DOHH2 (cell line): ENCODE measurements at regions not wholly inside any gene's neighbourhood (a gene's known extent, or its start where the extent isn't known, plus 50 kb on each side); places are given as distances from the start of the nearest gene placed in this dataset.
"Not testable (repeated sequence)": the region's sequence is repeated elsewhere in the genome, so short reads cannot be mapped to it uniquely, and the experiment has no call there.

Source experiments
- H3F3A ChIP-seq: fragments of 200-600 bp; sonication (generic), shearing (Covaris generic); 2 replicates; pipeline ENCODE4 v1.6.0; 2016; ENCODE audit warnings: antibody characterized with exemption, mild to moderate bottlenecking; ENCODE audit not compliant: control insufficient read depth, insufficient read depth
- H3K27ac ChIP-seq: fragments of 200-600 bp; sonication (generic); 2 replicates; pipeline ENCODE4 v1.5.1; 2014; ENCODE audit warnings: low read depth, mild to moderate bottlenecking, low read length, moderate library complexity
- H3K27me3 ChIP-seq: fragments of 200-600 bp; sonication (generic); 2 replicates; pipeline ENCODE4 v1.6.1; 2014; ENCODE audit warnings: mild to moderate bottlenecking, low read length, mixed read lengths; ENCODE audit not compliant: control insufficient read depth
- H3K36me3 ChIP-seq: fragments of 200-600 bp; sonication (generic); 2 replicates; pipeline ENCODE4 v1.6.1; 2014; ENCODE audit warnings: mild to moderate bottlenecking, low read length, moderate library complexity, mixed read lengths; ENCODE audit not compliant: control insufficient read depth
- H3K4me1 ChIP-seq: fragments of 200-600 bp; sonication (generic); 2 replicates; pipeline ENCODE4 v1.6.1; 2014; ENCODE audit warnings: mild to moderate bottlenecking, low read length, mixed read lengths; ENCODE audit not compliant: control insufficient read depth
- H3K4me2 ChIP-seq: fragments of 200-600 bp; sonication (generic); 2 replicates; pipeline ENCODE4 v1.6.0; 2014; ENCODE audit warnings: mild to moderate bottlenecking, low read length, moderate library complexity
- H3K4me3 ChIP-seq: fragments of 200-600 bp; sonication (generic); 2 replicates; pipeline ENCODE4 v1.5.1; 2014; ENCODE audit warnings: mild to moderate bottlenecking, low read length, mixed read lengths
- H3K79me2 ChIP-seq: fragments of 200-600 bp; sonication (generic); 2 replicates; pipeline ENCODE4 v1.6.1; 2014; ENCODE audit warnings: mild to moderate bottlenecking, low read length, mixed read lengths; ENCODE audit not compliant: control insufficient read depth
- H3K9me2 ChIP-seq: fragments of 200-600 bp; sonication (generic); replicated peaks from 2 replicates; pipeline ENCODE4 v1.6.1; 2014; ENCODE audit warnings: mild to moderate bottlenecking, low read length, mixed read lengths; ENCODE audit not compliant: control insufficient read depth
- H3K9me3 ChIP-seq: fragments of 200-600 bp; sonication (generic); 2 replicates; pipeline ENCODE4 v1.6.1; 2014; ENCODE audit warnings: antibody characterized with exemption, low read length, mixed read lengths; ENCODE audit not compliant: control insufficient read depth, insufficient read depth
- H4K20me1 ChIP-seq: fragments of 200-600 bp; sonication (generic); 2 replicates; pipeline ENCODE4 v1.6.0; 2014; ENCODE audit warnings: low read depth, mild to moderate bottlenecking, antibody characterized with exemption, low read length, moderate library complexity; ENCODE audit not compliant: control insufficient read depth, insufficient read depth
- CTCF ChIP-seq: fragments of 200-600 bp; sonication (generic); IDR thresholded peaks from one replicate; pipeline ENCODE4 v1.5.1; 2014; ENCODE audit warnings: antibody characterized with exemption, mild to moderate bottlenecking, low read depth, low read length; ENCODE audit not compliant: poor library complexity, severe bottlenecking
- EZH2phosphoT487 ChIP-seq: fragments of 200-600 bp; sonication (generic); IDR thresholded peaks from 2 replicates; pipeline ENCODE4 v1.6.1; 2017; ENCODE audit warnings: borderline replicate concordance, mild to moderate bottlenecking, antibody characterized with exemption, low read length, moderate library complexity, mixed read lengths

GRCh38 chr18:76708071-76708721 is 114.2 kb upstream of the ZNF236 start:
- Histone ChIP-seq H3F3A (no peaks in the 10 kb centered on the region), H3K36me3 (no peaks in the 10 kb centered on the region), H3K27me3 (no peaks in the 10 kb centered on the region), H3K4me2 (no peak overlapping the region), H3K79me2 (no peaks in the 10 kb centered on the region), H3K4me1 (no peaks in the 10 kb centered on the region), H3K9me2 (no peaks in the 10 kb centered on the region), H4K20me1 (no peaks in the 10 kb centered on the region), H3K4me3 (no peak overlapping the region), H3K27ac (no peak overlapping the region), H3K9me3 (no peaks in the 10 kb centered on the region)
- TF ChIP-seq EZH2phosphoT487 (no peak), CTCF (no peak)

DNA sequence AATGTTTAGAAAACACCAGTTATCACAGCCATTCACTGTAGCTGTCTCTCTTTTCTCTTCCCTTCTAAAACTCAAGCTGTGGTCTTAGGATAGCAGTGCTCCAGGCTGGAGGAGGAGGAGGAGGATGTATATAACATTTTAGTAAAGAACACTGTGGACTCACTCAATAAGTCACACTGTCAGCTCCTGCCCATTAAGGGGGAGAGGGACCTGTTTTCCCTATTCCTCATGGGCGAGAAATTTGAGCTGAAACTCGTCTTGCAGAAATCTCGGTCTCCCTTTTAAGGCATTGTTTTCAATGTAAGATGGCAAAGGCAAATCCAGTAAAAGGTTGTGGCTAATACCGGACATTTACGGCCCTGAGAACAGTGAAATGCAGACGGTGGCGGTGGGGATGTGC is 114.8 kb upstream of the ZNF236 start:
- Histone ChIP-seq H3F3A (no peaks in the 10 kb centered on the region), H3K4me1 (no peaks in the 10 kb centered on the region), H3K36me3 (no peaks in the 10 kb centered on the region), H3K79me2 (no peaks in the 10 kb centered on the region), H3K9me3 (no peaks in the 10 kb centered on the region), H3K4me2 (no peak overlapping the region), H3K27ac (no peak overlapping the region), H3K27me3 (no peaks in the 10 kb centered on the region), H3K9me2 (no peaks in the 10 kb centered on the region), H4K20me1 (no peaks in the 10 kb centered on the region), H3K4me3 (no peak overlapping the region)
- TF ChIP-seq CTCF (no peak), EZH2phosphoT487 (no peak)

- not testable (repeated sequence) for H3K27me3 ChIP-seq
Observed at GRCh38 chr18:76704589-76704988, 117.8 kb upstream of the ZNF236 start.

GRCh38 chr18:76699923-76700322 is 122.4 kb upstream of the ZNF236 start:
- Histone ChIP-seq H3K27me3 (peaks cover 10% of the 10 kb centered on the region), H3K27ac (no peak overlapping the region), H3K36me3 (no peaks in the 10 kb centered on the region), H3K9me3 (no peaks in the 10 kb centered on the region), H4K20me1 (no peaks in the 10 kb centered on the region), H3K4me2 (no peak overlapping the region), H3K9me2 (no peaks in the 10 kb centered on the region), H3K79me2 (no peaks in the 10 kb centered on the region), H3K4me3 (no peak overlapping the region), H3F3A (no peaks in the 10 kb centered on the region), H3K4me1 (no peaks in the 10 kb centered on the region)
- no peak for TF ChIP-seq CTCF
- TF ChIP-seq EZH2phosphoT487 = no peak

More at GRCh38 chr18:76704589-76704988, 117.8 kb upstream of the ZNF236 start:
- H3K79me2 ChIP-seq, H3K4me2 ChIP-seq, H3K27ac ChIP-seq, H3K36me3 ChIP-seq, H3K9me3 ChIP-seq, H3K4me3 ChIP-seq, H3F3A ChIP-seq, H4K20me1 ChIP-seq, H3K9me2 ChIP-seq, H3K4me1 ChIP-seq: not testable (repeated sequence)
